Mammary epithelial cell (primary cell): ENCODE measurements at regions not wholly inside any gene's neighbourhood (a gene's known extent, or its start where the extent isn't known, plus 50 kb on each side); places are given as distances from the start of the nearest gene placed in this dataset.

Experiments
- EZH2 ChIP-seq: IDR thresholded peaks from 2 replicates; pipeline ENCODE4 v1.6.1; 2012; ENCODE audit warnings: low read length, inconsistent platforms, borderline replicate concordance
- TF ChIP-seq, protein P1 (sequence below), 2 donors: IDR thresholded peaks in 1 of 2; conservative IDR thresholded peaks in 1 of 2; 2 replicates each; pipeline ENCODE4 v1.5.1; 2011 to 2012; ENCODE audit warnings: inconsistent platforms in 2 of 2, low read length in 2 of 2, mild to moderate bottlenecking in 2 of 2, control low read depth in 1 of 2, low read depth in 1 of 2; ENCODE audit not compliant: insufficient read depth in 1 of 2; ENCODE audit errors: extremely low read depth in 1 of 2

DNA sequence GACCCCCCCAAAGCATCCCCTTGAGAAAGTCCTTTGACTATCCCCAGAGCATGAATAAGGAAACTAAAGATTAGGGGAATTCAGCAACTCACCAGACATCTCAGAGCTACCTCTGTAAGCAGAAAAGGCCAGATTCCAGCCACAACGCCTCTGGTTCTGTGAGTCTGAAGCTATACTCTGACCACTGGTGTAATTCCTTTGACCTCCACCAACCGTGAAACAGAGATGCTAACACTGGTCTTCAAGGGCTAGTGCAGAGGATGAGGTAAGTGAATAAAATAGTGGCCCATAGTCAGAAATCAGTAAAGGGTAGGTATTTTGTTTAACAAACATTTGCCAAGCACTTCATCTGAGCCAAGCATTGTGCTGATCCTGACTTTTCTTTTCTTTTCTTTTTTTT lies 353.4 kb downstream of the NPIPA8 start:
- TF ChIP-seq, protein P1, sequence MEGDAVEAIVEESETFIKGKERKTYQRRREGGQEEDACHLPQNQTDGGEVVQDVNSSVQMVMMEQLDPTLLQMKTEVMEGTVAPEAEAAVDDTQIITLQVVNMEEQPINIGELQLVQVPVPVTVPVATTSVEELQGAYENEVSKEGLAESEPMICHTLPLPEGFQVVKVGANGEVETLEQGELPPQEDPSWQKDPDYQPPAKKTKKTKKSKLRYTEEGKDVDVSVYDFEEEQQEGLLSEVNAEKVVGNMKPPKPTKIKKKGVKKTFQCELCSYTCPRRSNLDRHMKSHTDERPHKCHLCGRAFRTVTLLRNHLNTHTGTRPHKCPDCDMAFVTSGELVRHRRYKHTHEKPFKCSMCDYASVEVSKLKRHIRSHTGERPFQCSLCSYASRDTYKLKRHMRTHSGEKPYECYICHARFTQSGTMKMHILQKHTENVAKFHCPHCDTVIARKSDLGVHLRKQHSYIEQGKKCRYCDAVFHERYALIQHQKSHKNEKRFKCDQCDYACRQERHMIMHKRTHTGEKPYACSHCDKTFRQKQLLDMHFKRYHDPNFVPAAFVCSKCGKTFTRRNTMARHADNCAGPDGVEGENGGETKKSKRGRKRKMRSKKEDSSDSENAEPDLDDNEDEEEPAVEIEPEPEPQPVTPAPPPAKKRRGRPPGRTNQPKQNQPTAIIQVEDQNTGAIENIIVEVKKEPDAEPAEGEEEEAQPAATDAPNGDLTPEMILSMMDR (conservative IDR thresholded peaks at IDR 0.05 in 1 of 2, IDR thresholded peaks at IDR 0.05 in 1 of 2; ENCODE audit: extremely low read depth in 1 of 2, insufficient read depth in 1 of 2, low read depth in 1 of 2, low read length in 2 of 2) = no peak
- no peak for TF ChIP-seq EZH2
